ENCODE measurements at regions not wholly inside any gene's neighbourhood (a gene's known extent, or its start where the extent isn't known, plus 50 kb on each side); places are given as distances from the start of the nearest gene placed in this dataset.

DNA sequence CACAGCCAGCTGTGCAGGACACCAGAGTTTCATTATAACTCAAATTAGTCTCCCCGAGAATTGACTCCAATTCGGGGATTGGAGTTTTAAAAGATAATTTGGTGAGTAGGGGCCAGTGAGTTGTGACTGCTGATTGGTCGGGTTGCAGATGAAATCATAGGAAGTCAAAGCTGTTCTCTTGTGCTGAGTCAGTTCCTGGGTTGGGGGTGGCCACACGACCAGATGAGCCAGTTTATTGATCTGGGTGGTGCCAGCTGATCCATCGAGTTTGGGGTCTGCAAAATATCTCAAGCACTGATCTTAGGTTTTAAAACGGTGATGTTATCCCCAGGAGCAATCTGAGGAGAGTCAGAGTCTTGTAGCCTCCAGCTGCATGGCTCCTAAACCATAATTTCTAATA lies 82.7 kb upstream of the SLC66A3 start:
- no peak for DNase-seq (ENCODE audit: low read depth)
- TF ChIP-seq, protein P1, sequence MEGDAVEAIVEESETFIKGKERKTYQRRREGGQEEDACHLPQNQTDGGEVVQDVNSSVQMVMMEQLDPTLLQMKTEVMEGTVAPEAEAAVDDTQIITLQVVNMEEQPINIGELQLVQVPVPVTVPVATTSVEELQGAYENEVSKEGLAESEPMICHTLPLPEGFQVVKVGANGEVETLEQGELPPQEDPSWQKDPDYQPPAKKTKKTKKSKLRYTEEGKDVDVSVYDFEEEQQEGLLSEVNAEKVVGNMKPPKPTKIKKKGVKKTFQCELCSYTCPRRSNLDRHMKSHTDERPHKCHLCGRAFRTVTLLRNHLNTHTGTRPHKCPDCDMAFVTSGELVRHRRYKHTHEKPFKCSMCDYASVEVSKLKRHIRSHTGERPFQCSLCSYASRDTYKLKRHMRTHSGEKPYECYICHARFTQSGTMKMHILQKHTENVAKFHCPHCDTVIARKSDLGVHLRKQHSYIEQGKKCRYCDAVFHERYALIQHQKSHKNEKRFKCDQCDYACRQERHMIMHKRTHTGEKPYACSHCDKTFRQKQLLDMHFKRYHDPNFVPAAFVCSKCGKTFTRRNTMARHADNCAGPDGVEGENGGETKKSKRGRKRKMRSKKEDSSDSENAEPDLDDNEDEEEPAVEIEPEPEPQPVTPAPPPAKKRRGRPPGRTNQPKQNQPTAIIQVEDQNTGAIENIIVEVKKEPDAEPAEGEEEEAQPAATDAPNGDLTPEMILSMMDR (IDR thresholded peaks at IDR 0.05; ENCODE audit: low read depth, low read length, missing control alignments), result no peak
- no peak overlapping the region for H3K4me3 ChIP-seq (ENCODE audit: low read depth, low read length)

DNA sequence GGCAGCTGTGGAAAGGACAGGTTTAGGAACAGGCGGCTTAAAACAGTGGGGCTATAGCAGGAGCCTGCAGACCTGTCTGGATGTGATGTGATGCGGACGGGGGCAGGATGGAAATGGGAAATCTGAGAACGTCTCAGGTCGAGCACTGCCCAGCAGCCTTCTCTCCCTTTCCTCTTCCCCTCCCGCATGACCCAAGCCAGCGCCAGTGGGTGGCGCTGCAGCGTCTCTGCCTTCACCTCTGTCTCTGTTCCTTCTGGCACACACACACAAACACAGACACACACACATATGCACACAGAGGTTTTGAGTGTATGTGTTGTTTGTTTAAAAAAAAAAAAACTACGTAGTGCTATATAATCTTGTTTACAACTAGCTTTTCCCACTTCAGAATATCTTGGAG lies 82.0 kb upstream of the SLC66A3 start:
- no peak for DNase-seq (ENCODE audit: low read depth)
- TF ChIP-seq, protein P1 (IDR thresholded peaks at IDR 0.05; ENCODE audit: low read depth, low read length, missing control alignments), result peak; percentile 43
- no peak overlapping the region for H3K4me3 ChIP-seq (ENCODE audit: low read depth, low read length)

DNA sequence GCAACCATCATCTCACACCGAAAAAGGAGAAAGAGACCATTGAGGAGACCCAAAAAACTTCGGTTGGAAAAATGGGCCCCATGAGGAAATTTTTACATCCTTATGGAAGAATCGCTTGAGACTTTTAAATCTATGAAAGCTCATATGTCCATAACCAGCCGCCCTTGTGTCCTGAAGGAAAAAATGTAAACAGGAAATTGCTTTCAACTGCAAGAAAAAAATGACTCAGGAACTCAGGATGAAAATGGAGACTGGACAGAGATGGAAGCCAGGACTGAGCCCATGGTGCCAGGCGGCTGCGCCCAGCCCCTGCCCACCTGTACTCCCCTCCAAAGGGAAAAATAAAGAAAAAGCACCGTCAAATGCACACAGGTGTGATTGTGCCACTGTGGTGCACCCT lies 81.5 kb upstream of the SLC66A3 start:
- no peak for DNase-seq (ENCODE audit: low read depth)
- TF ChIP-seq, protein P1 (IDR thresholded peaks at IDR 0.05; ENCODE audit: low read depth, low read length, missing control alignments), result no peak
- no peak overlapping the region for H3K4me3 ChIP-seq (ENCODE audit: low read depth, low read length)

DNA sequence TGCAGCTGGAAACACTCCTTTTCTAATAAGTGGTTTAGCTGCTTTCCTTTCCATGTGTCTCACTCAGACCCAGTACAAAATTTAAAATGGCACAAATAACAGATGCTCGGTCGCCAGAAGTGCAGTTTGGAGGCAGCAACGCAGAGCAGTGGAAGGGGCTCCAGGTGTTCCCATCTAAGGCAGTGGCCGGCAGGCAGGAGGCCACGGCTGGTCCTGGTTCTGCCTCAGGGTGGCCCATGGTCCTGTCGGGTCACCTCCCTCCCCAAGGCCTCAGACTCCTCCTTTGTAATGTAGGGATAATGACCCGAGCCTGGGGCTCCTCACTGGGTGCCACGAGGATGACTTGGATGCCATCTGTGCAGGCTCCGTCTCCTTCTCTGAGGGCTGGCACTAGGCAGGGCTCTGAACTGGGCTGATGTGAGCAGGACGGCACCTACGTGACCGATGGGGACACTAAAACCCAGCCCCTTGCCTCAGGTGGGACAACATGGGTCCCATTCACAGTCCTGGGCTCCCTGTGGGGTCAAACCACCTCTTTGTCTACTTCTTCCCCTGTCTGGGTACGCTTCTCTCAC lies 80.9 kb upstream of the SLC66A3 start:
- TF ChIP-seq, protein P1 (IDR thresholded peaks at IDR 0.05; ENCODE audit: low read depth, low read length, missing control alignments), result no peak
- no peak overlapping the region for H3K4me3 ChIP-seq (ENCODE audit: low read depth, low read length)
- no peak for DNase-seq (ENCODE audit: low read depth)

DNA sequence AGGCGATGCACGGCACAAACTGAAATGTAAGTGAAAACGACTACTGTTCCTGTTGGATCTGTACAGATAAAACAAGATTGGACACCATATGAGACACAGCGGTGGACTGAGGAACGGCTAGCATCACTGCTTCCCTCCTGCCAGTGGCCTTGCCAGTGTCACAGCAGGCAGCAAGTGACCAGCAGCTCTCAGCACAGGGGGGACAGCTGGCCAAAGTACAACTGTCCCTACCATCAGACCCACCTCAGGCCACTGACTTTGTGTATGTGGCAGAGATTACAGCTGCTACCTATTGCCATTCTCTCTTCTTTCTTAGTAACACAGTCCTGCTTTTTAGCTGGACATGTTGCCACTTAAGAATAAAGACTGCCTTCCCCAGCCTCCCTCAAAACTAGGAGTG lies 80.0 kb upstream of the SLC66A3 start:
- no peak for DNase-seq (ENCODE audit: low read depth)
- TF ChIP-seq, protein P1 (IDR thresholded peaks at IDR 0.05; ENCODE audit: low read depth, low read length, missing control alignments), result no peak
- no peak overlapping the region for H3K4me3 ChIP-seq (ENCODE audit: low read depth, low read length)

DNA sequence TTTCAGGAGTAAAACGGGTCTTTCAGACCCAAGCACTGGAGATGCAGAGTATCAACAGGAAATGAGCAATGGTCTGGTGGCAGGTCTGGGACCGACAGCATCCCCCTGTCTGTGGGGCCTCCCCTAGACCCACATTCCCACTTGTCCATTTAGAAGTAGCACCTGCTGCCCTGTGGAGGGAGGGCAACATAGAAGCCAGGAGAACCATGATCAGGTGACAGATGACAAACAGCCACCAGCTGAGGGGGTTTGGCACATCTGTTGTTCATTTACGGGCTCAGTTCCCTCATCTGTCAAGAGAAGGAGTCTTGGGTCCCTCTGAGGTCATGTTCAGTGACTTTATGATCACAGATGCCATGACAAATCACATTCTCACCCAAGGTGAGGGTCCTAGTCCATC lies 77.9 kb upstream of the SLC66A3 start:
- TF ChIP-seq, protein P1 (IDR thresholded peaks at IDR 0.05; ENCODE audit: low read depth, low read length, missing control alignments), result no peak
- H3K4me3 ChIP-seq (ENCODE audit: low read depth, low read length), result no peak overlapping the region
- no peak for DNase-seq (ENCODE audit: low read depth)

DNA sequence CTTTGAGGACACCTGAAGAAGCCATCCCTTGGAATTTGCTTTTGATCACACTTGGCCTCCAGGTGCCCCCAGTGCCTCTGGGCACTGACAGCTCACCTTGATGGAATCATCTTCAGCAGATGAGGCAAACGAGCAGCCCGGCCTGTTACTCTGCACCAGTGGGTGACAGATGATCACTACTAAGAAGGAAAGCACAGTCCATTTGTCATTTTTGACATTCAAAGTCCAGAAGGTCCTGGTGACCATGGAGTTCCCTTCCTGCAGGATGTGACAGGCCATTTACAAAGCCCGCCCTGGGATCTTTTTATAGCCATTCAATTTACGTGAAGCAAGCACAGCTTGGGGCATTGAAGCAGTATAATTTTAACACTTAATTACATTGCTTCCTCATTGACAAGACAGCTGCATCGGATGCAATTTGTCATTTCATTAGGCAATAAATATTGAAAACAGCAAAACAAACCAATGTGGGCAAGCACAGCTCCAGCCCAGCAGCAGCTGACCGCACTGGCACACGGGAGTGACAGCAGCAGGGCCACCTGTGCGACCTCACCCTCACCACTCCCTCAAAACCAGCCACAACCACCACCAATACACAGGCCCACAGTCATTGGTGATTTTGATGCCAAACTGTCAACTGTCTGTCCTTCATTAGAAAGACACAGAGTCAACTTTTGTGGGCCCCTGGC lies 76.0 kb upstream of the SLC66A3 start:
- TF ChIP-seq, protein P1 (IDR thresholded peaks at IDR 0.05; ENCODE audit: low read depth, low read length, missing control alignments), result no peak
- DNase-seq (ENCODE audit: low read depth), result no peak
- no peak overlapping the region for H3K4me3 ChIP-seq (ENCODE audit: low read depth, low read length)
